Hepatocyte (in vitro differentiated cells): ENCODE measurements at regions not wholly inside any gene's neighbourhood (a gene's known extent, or its start where the extent isn't known, plus 50 kb on each side); places are given as distances from the start of the nearest gene placed in this dataset.

Experiments
- DNase-seq: peaks from one replicate; pipeline ENCODE4 v3.0.0-alpha.2; 2016; ENCODE audit warnings: low spot score
- H2AFZ ChIP-seq: fragments of 200-600 bp; sonication (generic); 2 replicates; pipeline ENCODE4 v1.6.0; 2016; ENCODE audit warnings: antibody characterized with exemption, mild to moderate bottlenecking
- H3K27ac ChIP-seq: fragments of 200-600 bp; sonication (generic); 2 replicates; pipeline ENCODE4 v1.5.1; 2016; ENCODE audit warnings: mild to moderate bottlenecking
- H3K27me3 ChIP-seq: fragments of 200-600 bp; sonication (generic); 2 replicates; pipeline ENCODE4 v1.6.1; 2016
- H3K36me3 ChIP-seq: fragments of 200-600 bp; sonication (generic); replicated peaks from 2 replicates; pipeline ENCODE4 v1.5.1; 2016; ENCODE audit warnings: low read depth; ENCODE audit not compliant: insufficient read depth
- H3K4me1 ChIP-seq: fragments of 200-600 bp; sonication (generic); 2 replicates; pipeline ENCODE4 v1.5.1; 2016; ENCODE audit warnings: mild to moderate bottlenecking, moderate library complexity; ENCODE audit not compliant: insufficient read depth
- H3K4me2 ChIP-seq: fragments of 200-600 bp; sonication (generic); 2 replicates; pipeline ENCODE4 v1.6.0; 2016
- H3K4me3 ChIP-seq: fragments of 200-600 bp; sonication (generic); 2 replicates; pipeline ENCODE4 v1.5.1; 2016; ENCODE audit warnings: mild to moderate bottlenecking
- H3K79me2 ChIP-seq: fragments of 200-600 bp; sonication (generic); 2 replicates; pipeline ENCODE4 v1.6.0; 2017; ENCODE audit warnings: mild to moderate bottlenecking
- H3K9me2 ChIP-seq: fragments of 200-600 bp; sonication (generic); replicated peaks from 2 replicates; pipeline ENCODE4 v1.6.0; 2017; ENCODE audit warnings: mild to moderate bottlenecking; ENCODE audit not compliant: insufficient read depth
- H3K9me3 ChIP-seq: fragments of 200-600 bp; sonication (generic); 2 replicates; pipeline ENCODE4 v1.5.1; 2016; ENCODE audit warnings: low read depth, mild to moderate bottlenecking
- H4K20me1 ChIP-seq: fragments of 200-600 bp; sonication (generic); 2 replicates; pipeline ENCODE4 v1.6.0; 2016; ENCODE audit warnings: mild to moderate bottlenecking; ENCODE audit not compliant: insufficient read depth, poor library complexity, severe bottlenecking
- EZH2 ChIP-seq: fragments of 200-600 bp; sonication (generic); IDR thresholded peaks from 2 replicates; pipeline ENCODE4 v1.6.1; 2016; ENCODE audit warnings: antibody characterized with exemption, mild to moderate bottlenecking, borderline replicate concordance
- EZH2phosphoT487 ChIP-seq: fragments of 200-600 bp; sonication (generic); IDR thresholded peaks from one replicate; pipeline ENCODE4 v1.6.1; 2018; ENCODE audit warnings: antibody characterized with exemption, mild to moderate bottlenecking, low read depth, moderate library complexity; ENCODE audit not compliant: unreplicated experiment, severe bottlenecking
- WGBS: methylation state at CpG from one replicate; pipeline ENCODE4 v1.1.6; 2016; ENCODE audit warnings: low lambda C conversion rate; ENCODE audit errors: missing lambda C conversion rate; 5-methylcytosine and 5-hydroxymethylcytosine counted together
- TF ChIP-seq, protein P1 (sequence below): fragments of 200-600 bp; sonication (generic); IDR thresholded peaks from 2 replicates; pipeline ENCODE4 v1.5.1; 2016; ENCODE audit warnings: antibody characterized with exemption, mild to moderate bottlenecking; ENCODE audit not compliant: poor library complexity

GRCh38 chr9:118326326-118326725 is 622.1 kb downstream of the TLR4 start:
- DNase-seq: no peak
- no peaks in the 10 kb centered on the region for H4K20me1 ChIP-seq
- H2AFZ ChIP-seq: no peak overlapping the region
- no peaks in the 10 kb centered on the region for H3K36me3 ChIP-seq
- TF ChIP-seq, protein P1, sequence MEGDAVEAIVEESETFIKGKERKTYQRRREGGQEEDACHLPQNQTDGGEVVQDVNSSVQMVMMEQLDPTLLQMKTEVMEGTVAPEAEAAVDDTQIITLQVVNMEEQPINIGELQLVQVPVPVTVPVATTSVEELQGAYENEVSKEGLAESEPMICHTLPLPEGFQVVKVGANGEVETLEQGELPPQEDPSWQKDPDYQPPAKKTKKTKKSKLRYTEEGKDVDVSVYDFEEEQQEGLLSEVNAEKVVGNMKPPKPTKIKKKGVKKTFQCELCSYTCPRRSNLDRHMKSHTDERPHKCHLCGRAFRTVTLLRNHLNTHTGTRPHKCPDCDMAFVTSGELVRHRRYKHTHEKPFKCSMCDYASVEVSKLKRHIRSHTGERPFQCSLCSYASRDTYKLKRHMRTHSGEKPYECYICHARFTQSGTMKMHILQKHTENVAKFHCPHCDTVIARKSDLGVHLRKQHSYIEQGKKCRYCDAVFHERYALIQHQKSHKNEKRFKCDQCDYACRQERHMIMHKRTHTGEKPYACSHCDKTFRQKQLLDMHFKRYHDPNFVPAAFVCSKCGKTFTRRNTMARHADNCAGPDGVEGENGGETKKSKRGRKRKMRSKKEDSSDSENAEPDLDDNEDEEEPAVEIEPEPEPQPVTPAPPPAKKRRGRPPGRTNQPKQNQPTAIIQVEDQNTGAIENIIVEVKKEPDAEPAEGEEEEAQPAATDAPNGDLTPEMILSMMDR: no peak
- H3K79me2 ChIP-seq: no peaks in the 10 kb centered on the region
- no peaks in the 10 kb centered on the region for H3K9me2 ChIP-seq
- H3K4me1 ChIP-seq: no peaks in the 10 kb centered on the region
- no peaks in the 10 kb centered on the region for H3K27me3 ChIP-seq
- no peak overlapping the region for H3K4me3 ChIP-seq
- H3K9me3 ChIP-seq: no peaks in the 10 kb centered on the region
- 80% methylated on average over 5 of the region's 5 CpGs for WGBS
- H3K4me2 ChIP-seq: no peak overlapping the region
- H3K27ac ChIP-seq: no peak overlapping the region

DNA sequence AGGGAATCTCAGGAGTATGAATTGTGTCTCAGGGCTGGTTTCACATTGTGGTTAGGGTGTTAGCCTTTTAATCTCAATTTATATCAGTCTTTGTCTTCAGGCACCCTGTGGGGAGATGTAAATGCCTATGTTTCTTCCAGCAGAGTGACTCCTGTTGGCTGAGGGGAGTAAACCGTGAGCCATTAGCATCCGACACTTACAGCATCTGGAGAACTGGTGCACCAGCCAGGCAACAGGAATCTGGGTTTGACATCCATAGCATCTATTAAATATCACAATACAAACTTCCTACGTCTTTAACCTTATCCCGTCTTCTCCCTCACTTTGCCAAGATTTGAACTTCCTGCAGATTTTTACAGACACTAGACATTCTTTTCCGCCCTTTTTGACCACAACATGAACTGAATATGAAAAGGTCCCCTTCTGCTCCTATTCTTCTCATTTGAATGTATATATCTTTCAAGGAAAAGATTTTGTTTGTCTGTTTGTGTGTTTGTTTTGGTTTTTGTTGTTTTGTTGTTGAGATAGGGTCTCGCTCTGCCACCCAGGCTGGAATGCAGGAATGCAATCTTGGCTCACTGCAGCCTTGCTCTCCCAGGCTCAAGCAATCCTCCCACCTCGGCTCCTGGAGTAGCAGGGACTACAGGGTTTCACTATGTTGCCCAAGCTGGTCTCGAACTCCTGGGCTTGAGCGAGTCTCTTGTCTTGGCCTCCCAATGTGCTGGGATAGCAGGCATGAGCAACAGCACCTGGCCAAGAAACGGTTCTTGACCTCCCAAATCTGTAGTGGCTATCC is 626.2 kb downstream of the TLR4 start:
- Histone ChIP-seq H3K9me3 (no peaks in the 10 kb centered on the region), H3K9me2 (no peaks in the 10 kb centered on the region), H3K4me2 (no peak overlapping the region), H3K27me3 (no peaks in the 10 kb centered on the region), H3K27ac (no peak overlapping the region), H4K20me1 (no peaks in the 10 kb centered on the region), H3K4me3 (no peak overlapping the region), H3K79me2 (no peaks in the 10 kb centered on the region), H2AFZ (no peak overlapping the region), H3K36me3 (no peaks in the 10 kb centered on the region), H3K4me1 (no peaks in the 10 kb centered on the region)
- 87% methylated on average over 10 of the region's 10 CpGs for WGBS
- TF ChIP-seq, protein P1: no peak
- no peak for TF ChIP-seq EZH2phosphoT487
- no peak for TF ChIP-seq EZH2
- no peak for DNase-seq

- Histone ChIP-seq H2AFZ (no peak overlapping the region), H4K20me1 (no peaks in the 10 kb centered on the region), H3K4me3 (no peak overlapping the region), H3K4me2 (no peak overlapping the region), H3K27me3 (no peaks in the 10 kb centered on the region), H3K4me1 (no peaks in the 10 kb centered on the region), H3K36me3 (no peaks in the 10 kb centered on the region), H3K79me2 (no peaks in the 10 kb centered on the region), H3K27ac (no peak overlapping the region), H3K9me2 (no peaks in the 10 kb centered on the region), H3K9me3 (no peaks in the 10 kb centered on the region)
- peak; percentile 59 for DNase-seq
- TF ChIP-seq, protein P1: no peak
- TF ChIP-seq EZH2: no peak
- no peak for TF ChIP-seq EZH2phosphoT487
- 76% methylated on average over 5 of the region's 5 CpGs for WGBS
Measured at GRCh38 chr9:118331622-118332045, 627.4 kb downstream of the TLR4 start.
